HG03469 (cell line): ENCODE measurements at regions not wholly inside any gene's neighbourhood (a gene's known extent, or its start where the extent isn't known, plus 50 kb on each side); places are given as distances from the start of the nearest gene placed in this dataset.

Source experiments
- ATAC-seq: cut with Tn5 transposase; IDR thresholded peaks from one replicate; pipeline ENCODE4 v1.9.1; 2021; ENCODE audit warnings: mild to moderate bottlenecking, moderate library complexity, moderate number of reproducible peaks; ENCODE audit not compliant: unreplicated experiment

- no peak for ATAC-seq
Measured at GRCh38 chr6:163811317-163811716, 396.8 kb downstream of the QKI start.

GRCh38 chr6:163809364-163809763 lies 394.8 kb downstream of the QKI start:
- ATAC-seq: no peak

GRCh38 chr6:163808871-163809270 lies 394.4 kb downstream of the QKI start:
- no peak for ATAC-seq

GRCh38 chr6:163808231-163808630 lies 393.7 kb downstream of the QKI start:
- ATAC-seq: no peak

- ATAC-seq: no peak
Measured at GRCh38 chr6:163806755-163807499, 392.4 kb downstream of the QKI start.

GRCh38 chr6:163804991-163805390 lies 390.5 kb downstream of the QKI start:
- ATAC-seq: no peak

GRCh38 chr6:163802267-163802666 lies 387.7 kb downstream of the QKI start:
- ATAC-seq: no peak

- no peak for ATAC-seq
Measured at GRCh38 chr6:163797296-163797845, 382.9 kb downstream of the QKI start.

- peak; percentile 97 for ATAC-seq
Measured at GRCh38 chr6:163793011-163793983, 378.8 kb downstream of the QKI start.

GRCh38 chr6:163790266-163790840 lies 375.8 kb downstream of the QKI start:
- ATAC-seq: no peak

- ATAC-seq: no peak
Measured at GRCh38 chr6:163789199-163789810, 374.8 kb downstream of the QKI start.

- peak; percentile 35 for ATAC-seq
Measured at GRCh38 chr6:163786995-163787671, 372.6 kb downstream of the QKI start.

GRCh38 chr6:163782436-163783003 lies 368.0 kb downstream of the QKI start:
- ATAC-seq: peak; percentile 87

GRCh38 chr6:163780994-163781393 lies 366.5 kb downstream of the QKI start:
- no peak for ATAC-seq

- no peak for ATAC-seq
Measured at GRCh38 chr6:163779727-163780284, 365.3 kb downstream of the QKI start.

GRCh38 chr6:163777716-163778115 lies 363.2 kb downstream of the QKI start:
- ATAC-seq: no peak

- no peak for ATAC-seq
Measured at GRCh38 chr6:163776906-163777686, 362.6 kb downstream of the QKI start.

- no peak for ATAC-seq
Measured at GRCh38 chr6:163776196-163776905, 361.8 kb downstream of the QKI start.
